ENCODE measurements at regions not wholly inside any gene's neighbourhood (a gene's known extent, or its start where the extent isn't known, plus 50 kb on each side); places are given as distances from the start of the nearest gene placed in this dataset.

DNA sequence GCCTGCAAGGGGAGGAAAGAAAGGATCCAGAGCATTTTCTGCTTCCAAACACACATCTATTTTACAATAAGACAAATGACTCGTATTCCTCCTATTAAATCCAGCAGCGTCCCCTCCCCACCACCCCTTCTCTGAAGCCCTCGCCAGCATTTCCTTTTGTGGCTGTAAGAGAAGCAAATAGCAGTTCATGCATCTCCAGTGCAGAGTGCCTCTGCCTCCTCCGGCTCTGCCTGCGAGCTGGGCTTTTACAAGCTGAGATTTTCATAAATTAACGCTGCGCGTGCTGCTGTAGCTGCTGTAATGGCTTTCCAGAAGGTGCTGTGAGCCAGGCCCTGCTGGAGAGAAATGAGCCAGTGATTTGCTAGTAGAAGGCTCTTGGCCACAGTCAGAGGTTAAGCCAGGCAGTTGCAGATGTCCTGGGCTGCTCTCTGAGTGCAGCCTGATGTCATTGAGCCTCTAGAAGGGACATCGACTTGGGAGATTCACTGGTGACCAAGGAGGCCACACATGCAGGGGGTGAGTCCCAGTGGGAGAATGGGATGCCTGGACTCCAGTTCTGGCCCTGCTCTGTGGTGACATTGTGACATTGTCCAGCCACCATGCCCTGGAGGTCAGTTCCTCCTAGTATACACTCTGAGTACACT is 134.5 kb upstream of the NAV2 start:
- TF ChIP-seq, protein P1, sequence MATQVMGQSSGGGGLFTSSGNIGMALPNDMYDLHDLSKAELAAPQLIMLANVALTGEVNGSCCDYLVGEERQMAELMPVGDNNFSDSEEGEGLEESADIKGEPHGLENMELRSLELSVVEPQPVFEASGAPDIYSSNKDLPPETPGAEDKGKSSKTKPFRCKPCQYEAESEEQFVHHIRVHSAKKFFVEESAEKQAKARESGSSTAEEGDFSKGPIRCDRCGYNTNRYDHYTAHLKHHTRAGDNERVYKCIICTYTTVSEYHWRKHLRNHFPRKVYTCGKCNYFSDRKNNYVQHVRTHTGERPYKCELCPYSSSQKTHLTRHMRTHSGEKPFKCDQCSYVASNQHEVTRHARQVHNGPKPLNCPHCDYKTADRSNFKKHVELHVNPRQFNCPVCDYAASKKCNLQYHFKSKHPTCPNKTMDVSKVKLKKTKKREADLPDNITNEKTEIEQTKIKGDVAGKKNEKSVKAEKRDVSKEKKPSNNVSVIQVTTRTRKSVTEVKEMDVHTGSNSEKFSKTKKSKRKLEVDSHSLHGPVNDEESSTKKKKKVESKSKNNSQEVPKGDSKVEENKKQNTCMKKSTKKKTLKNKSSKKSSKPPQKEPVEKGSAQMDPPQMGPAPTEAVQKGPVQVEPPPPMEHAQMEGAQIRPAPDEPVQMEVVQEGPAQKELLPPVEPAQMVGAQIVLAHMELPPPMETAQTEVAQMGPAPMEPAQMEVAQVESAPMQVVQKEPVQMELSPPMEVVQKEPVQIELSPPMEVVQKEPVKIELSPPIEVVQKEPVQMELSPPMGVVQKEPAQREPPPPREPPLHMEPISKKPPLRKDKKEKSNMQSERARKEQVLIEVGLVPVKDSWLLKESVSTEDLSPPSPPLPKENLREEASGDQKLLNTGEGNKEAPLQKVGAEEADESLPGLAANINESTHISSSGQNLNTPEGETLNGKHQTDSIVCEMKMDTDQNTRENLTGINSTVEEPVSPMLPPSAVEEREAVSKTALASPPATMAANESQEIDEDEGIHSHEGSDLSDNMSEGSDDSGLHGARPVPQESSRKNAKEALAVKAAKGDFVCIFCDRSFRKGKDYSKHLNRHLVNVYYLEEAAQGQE (IDR thresholded peaks at IDR 0.05; ENCODE audit: unreplicated experiment) = no peak
- TF ChIP-seq EZH2 (IDR thresholded peaks at IDR 0.05; ENCODE audit: low read depth, unreplicated experiment) = no peak
- TF ChIP-seq, protein P2, sequence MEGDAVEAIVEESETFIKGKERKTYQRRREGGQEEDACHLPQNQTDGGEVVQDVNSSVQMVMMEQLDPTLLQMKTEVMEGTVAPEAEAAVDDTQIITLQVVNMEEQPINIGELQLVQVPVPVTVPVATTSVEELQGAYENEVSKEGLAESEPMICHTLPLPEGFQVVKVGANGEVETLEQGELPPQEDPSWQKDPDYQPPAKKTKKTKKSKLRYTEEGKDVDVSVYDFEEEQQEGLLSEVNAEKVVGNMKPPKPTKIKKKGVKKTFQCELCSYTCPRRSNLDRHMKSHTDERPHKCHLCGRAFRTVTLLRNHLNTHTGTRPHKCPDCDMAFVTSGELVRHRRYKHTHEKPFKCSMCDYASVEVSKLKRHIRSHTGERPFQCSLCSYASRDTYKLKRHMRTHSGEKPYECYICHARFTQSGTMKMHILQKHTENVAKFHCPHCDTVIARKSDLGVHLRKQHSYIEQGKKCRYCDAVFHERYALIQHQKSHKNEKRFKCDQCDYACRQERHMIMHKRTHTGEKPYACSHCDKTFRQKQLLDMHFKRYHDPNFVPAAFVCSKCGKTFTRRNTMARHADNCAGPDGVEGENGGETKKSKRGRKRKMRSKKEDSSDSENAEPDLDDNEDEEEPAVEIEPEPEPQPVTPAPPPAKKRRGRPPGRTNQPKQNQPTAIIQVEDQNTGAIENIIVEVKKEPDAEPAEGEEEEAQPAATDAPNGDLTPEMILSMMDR (conservative IDR thresholded peaks at IDR 0.05; ENCODE audit: low read depth in 2 of 2) = no peak
- TF ChIP-seq POLR2AphosphoS5 (IDR thresholded peaks at IDR 0.05; ENCODE audit: low read depth) = no peak
- no peak for TF ChIP-seq EZH2phosphoT487 (IDR thresholded peaks at IDR 0.05; ENCODE audit: unreplicated experiment)
- TF ChIP-seq JUNB (IDR thresholded peaks at IDR 0.05; ENCODE audit: unreplicated experiment) = no peak
- no peak for TF ChIP-seq CREB1 (CRISPR knock-in tag; IDR thresholded peaks at IDR 0.05; ENCODE audit: low read depth)
- TF ChIP-seq, protein P3, sequence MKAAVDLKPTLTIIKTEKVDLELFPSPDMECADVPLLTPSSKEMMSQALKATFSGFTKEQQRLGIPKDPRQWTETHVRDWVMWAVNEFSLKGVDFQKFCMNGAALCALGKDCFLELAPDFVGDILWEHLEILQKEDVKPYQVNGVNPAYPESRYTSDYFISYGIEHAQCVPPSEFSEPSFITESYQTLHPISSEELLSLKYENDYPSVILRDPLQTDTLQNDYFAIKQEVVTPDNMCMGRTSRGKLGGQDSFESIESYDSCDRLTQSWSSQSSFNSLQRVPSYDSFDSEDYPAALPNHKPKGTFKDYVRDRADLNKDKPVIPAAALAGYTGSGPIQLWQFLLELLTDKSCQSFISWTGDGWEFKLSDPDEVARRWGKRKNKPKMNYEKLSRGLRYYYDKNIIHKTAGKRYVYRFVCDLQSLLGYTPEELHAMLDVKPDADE (IDR thresholded peaks at IDR 0.05) = no peak
- TF ChIP-seq ZNF331 (CRISPR knock-in tag; IDR thresholded peaks at IDR 0.05; ENCODE audit: low read depth) = no peak
